T-cell (primary cell): ENCODE measurements at regions not wholly inside any gene's neighbourhood (a gene's known extent, or its start where the extent isn't known, plus 50 kb on each side); places are given as distances from the start of the nearest gene placed in this dataset.

Experiments
- ATAC-seq, 4 experiments: fragments of 200-7000 bp in 3 of 4; fragments of 150-1000 bp in 1 of 4; cut with Tn5 transposase; replicated peaks in 1 of 4; 1 replicate in 3 of 4; 2 replicates in 1 of 4; pipeline ENCODE4 v1.10.0; 2021; ENCODE audit warnings: moderate library complexity in 3 of 4, mild to moderate bottlenecking in 2 of 4, moderate number of reproducible peaks in 1 of 4
- CTCF ChIA-PET, 2 donors: fragments of 300-600 bp; sonication (Branson Sonifier 250); formaldehyde crosslinking; loops; one replicate each; lab custom pipeline; 2022; ENCODE audit warnings: antibody characterized with exemption in 2 of 2; lab: Charles Lee
- POLR2A ChIA-PET, 2 donors: fragments of 300-600 bp; sonication (Branson Sonifier 250); formaldehyde crosslinking; loops; one replicate each; lab custom pipeline; 2022; ENCODE audit warnings: antibody characterized with exemption in 2 of 2; lab: Charles Lee
- DNase-seq, 35 experiments: peaks; one replicate each; pipeline versions ENCODE4 v3.0.0 to v3.0.0-alpha.2; 2013 to 2023
- H3K27ac ChIP-seq: one replicate; pipeline ENCODE4 v1.5.1; 2013; ENCODE audit warnings: low read length
- H3K27me3 ChIP-seq, 2 experiments: replicated peaks in 1 of 2; 1 replicate in 1 of 2; 2 replicates in 1 of 2; pipeline versions ENCODE4 v1.6.1 to v1.7.0; 2013; ENCODE audit warnings: low read length in 1 of 2, mixed read lengths in 1 of 2; ENCODE audit not compliant: control insufficient read depth in 2 of 2, insufficient read depth in 2 of 2; ENCODE audit errors: extremely low read depth in 1 of 2
- H3K36me3 ChIP-seq, 2 donors: 1 replicate in 1 of 2; 2 replicates in 1 of 2; pipeline versions ENCODE4 v1.6.1 to v1.7.0; 2013; ENCODE audit warnings: low read length in 1 of 2; ENCODE audit not compliant: control insufficient read depth in 2 of 2, insufficient read depth in 1 of 2; ENCODE audit errors: extremely low read depth in 1 of 2
- H3K4me1 ChIP-seq, 2 experiments: 1 replicate in 1 of 2; 2 replicates in 1 of 2; pipeline versions ENCODE4 v1.6.1 to v1.7.0; 2013; ENCODE audit warnings: low read length in 2 of 2, mixed read lengths in 1 of 2; ENCODE audit not compliant: insufficient read depth in 2 of 2, control insufficient read depth in 1 of 2; ENCODE audit errors: extremely low read depth in 1 of 2
- H3K4me3 ChIP-seq, 2 donors: 1 replicate in 1 of 2; 2 replicates in 1 of 2; pipeline versions ENCODE4 v1.5.1 to v1.7.0; 2013; ENCODE audit warnings: mild to moderate bottlenecking in 2 of 2, low read length in 1 of 2, moderate library complexity in 1 of 2; ENCODE audit not compliant: control insufficient read depth in 1 of 2; ENCODE audit errors: extremely low read depth in 1 of 2
- H3K9me3 ChIP-seq: 2 replicates; pipeline ENCODE4 v1.7.0; 2013
- H3K27ac Mint-ChIP-seq, 2 donors: one replicate each; pipeline ENCODE4 v1.8.0; 2020 to 2021; ENCODE audit warnings: mild to moderate bottlenecking in 2 of 2, mixed read lengths in 2 of 2
- H3K27me3 Mint-ChIP-seq, 2 donors: one replicate each; pipeline ENCODE4 v1.8.0; 2021 to 2022; ENCODE audit warnings: mixed read lengths in 2 of 2
- H3K36me3 Mint-ChIP-seq: one replicate; pipeline ENCODE4 v1.8.0; 2021; ENCODE audit warnings: mixed read lengths
- H3K4me1 Mint-ChIP-seq, 3 donors: one replicate each; pipeline ENCODE4 v1.8.0; 2020 to 2022; ENCODE audit warnings: mixed read lengths in 3 of 3, mild to moderate bottlenecking in 1 of 3
- H3K4me3 Mint-ChIP-seq, 3 donors: one replicate each; pipeline ENCODE4 v1.8.0; 2020 to 2022; ENCODE audit warnings: mild to moderate bottlenecking in 3 of 3, mixed read lengths in 3 of 3, moderate library complexity in 3 of 3
- H3K9me3 Mint-ChIP-seq, 3 donors: one replicate each; pipeline ENCODE4 v1.8.0; 2020 to 2022; ENCODE audit warnings: mixed read lengths in 3 of 3
- WGBS: methylation state at CpG from one replicate; pipeline ENCODE4 v1.1.5; 2013; ENCODE audit warnings: missing lambda C conversion rate; ENCODE audit not compliant: insufficient coverage; 5-methylcytosine and 5-hydroxymethylcytosine counted together

DNA sequence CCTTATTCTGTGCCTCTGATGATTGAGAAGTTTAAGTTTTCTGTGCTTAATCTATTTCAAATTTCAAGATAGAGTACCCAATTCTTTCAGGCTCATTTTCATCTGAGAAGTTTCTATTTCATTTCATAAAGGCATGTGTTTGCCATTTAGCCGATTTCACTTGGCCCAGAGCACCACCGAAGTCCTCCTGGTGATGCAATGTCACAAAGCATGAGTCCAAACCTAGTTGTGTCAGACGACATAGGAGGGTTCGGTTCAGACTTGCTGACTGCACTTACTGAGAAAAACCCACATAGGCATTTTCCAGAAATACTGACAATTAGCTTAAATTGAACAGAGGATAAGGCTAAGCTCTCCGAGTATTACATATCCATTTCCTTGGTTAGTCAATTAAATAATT lies 152.4 kb upstream of the FAR2 start:
- H3K27me3 Mint-ChIP-seq, result peaks cover 3 to 4% of the 10 kb centered on the region in 2 donors
- POLR2A ChIA-PET, result no interaction called here
- H3K9me3 Mint-ChIP-seq, result no peaks in the 10 kb centered on the region
- no peak for DNase-seq
- H3K4me1 Mint-ChIP-seq, result no peaks in the 10 kb centered on the region
- Histone ChIP-seq H3K27ac (no peak overlapping the region), H3K9me3 (no peaks in the 10 kb centered on the region), H3K4me3 (no peak overlapping the region), H3K4me1 (no peaks in the 10 kb centered on the region), H3K36me3 (no peaks in the 10 kb centered on the region), H3K27me3 (peaks cover 0 to 2% of the 10 kb centered on the region in 2 experiments)
- H3K27ac Mint-ChIP-seq, result no peak overlapping the region
- H3K4me3 Mint-ChIP-seq, result no peak overlapping the region
- H3K36me3 Mint-ChIP-seq, result no peaks in the 10 kb centered on the region
- 96% methylated on average over 3 of the region's 5 CpGs for WGBS
- CTCF ChIA-PET, result no interaction called here
- no peak for ATAC-seq

DNA sequence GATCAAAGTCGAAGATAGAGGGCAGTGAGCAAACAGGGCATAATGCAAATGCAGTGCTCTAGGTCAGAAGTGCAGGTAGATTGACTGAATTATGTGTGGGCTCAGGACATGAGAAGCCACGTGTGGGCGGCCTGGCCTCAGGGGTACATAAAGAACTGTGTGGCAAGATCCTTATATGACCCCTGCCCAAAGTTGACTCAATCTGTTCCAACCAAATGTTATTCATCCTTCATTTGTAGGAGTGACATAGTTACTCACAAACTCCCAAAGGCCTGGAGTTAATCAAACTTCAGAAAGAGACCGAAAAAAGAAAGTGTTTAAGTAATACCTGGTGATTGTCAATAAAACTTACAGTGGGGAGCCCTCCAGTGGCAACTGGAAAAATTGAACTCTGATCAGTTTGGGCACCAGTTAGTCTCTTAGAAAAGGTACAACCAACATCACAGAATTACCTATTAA lies 150.4 kb upstream of the FAR2 start:
- Histone ChIP-seq H3K4me3 (no peak overlapping the region), H3K36me3 (no peaks in the 10 kb centered on the region), H3K9me3 (no peaks in the 10 kb centered on the region), H3K27ac (no peak overlapping the region), H3K4me1 (no peaks in the 10 kb centered on the region), H3K27me3 (peaks cover 0 to 2% of the 10 kb centered on the region in 2 experiments)
- Mint-ChIP-seq H3K27me3 (peaks cover 4 to 6% of the 10 kb centered on the region in 2 donors), H3K27ac (no peak overlapping the region), H3K4me3 (no peak overlapping the region), H3K36me3 (no peaks in the 10 kb centered on the region), H3K9me3 (no peaks in the 10 kb centered on the region), H3K4me1 (no peaks in the 10 kb centered on the region)
- DNase-seq (peak in 1 of 35 experiments; percentile 1), ATAC-seq (no peak)
- ChIA-PET CTCF (no interaction called here), POLR2A (no interaction called here)
- WGBS, result 82% methylated on average over 1 of the region's 4 CpGs

GRCh38 chr12:29004066-29004935 lies 144.8 kb upstream of the FAR2 start:
- no peak for DNase-seq
- Mint-ChIP-seq H3K9me3 (no peaks in the 10 kb centered on the region), H3K36me3 (no peaks in the 10 kb centered on the region), H3K27ac (no peak overlapping the region), H3K4me3 (no peak overlapping the region), H3K27me3 (peaks cover 7 to 8% of the 10 kb centered on the region in 2 donors), H3K4me1 (no peaks in the 10 kb centered on the region)
- H3K36me3 ChIP-seq, result no peaks in the 10 kb centered on the region
- CTCF ChIA-PET, result no interaction called here
- no peak overlapping the region for H3K27ac ChIP-seq
- ATAC-seq, result no peak
- H3K27me3 ChIP-seq, result no peaks in the 10 kb centered on the region
- H3K4me1 ChIP-seq, result no peaks in the 10 kb centered on the region
- H3K9me3 ChIP-seq, result no peaks in the 10 kb centered on the region
- POLR2A ChIA-PET, result no interaction called here
- no peak overlapping the region for H3K4me3 ChIP-seq
- 93% methylated on average over 3 of the region's 6 CpGs for WGBS

- no CpG with 5 or more reads among the region's 2 CpGs for WGBS
- Mint-ChIP-seq H3K4me1 (no peaks in the 10 kb centered on the region), H3K4me3 (no peak overlapping the region), H3K27ac (no peak overlapping the region), H3K9me3 (no peaks in the 10 kb centered on the region), H3K27me3 (peaks cover 5 to 6% of the 10 kb centered on the region in 2 donors), H3K36me3 (no peaks in the 10 kb centered on the region)
- H3K4me1 ChIP-seq, result no peaks in the 10 kb centered on the region
- ChIA-PET POLR2A (no interaction called here), CTCF (no interaction called here)
- no peak overlapping the region for H3K4me3 ChIP-seq
- ATAC-seq (no peak), DNase-seq (no peak)
- H3K27ac ChIP-seq, result no peak overlapping the region
- H3K9me3 ChIP-seq, result no peaks in the 10 kb centered on the region
- no peaks in the 10 kb centered on the region for H3K27me3 ChIP-seq
- H3K36me3 ChIP-seq, result no peaks in the 10 kb centered on the region
Measured at GRCh38 chr12:29004936-29005304, 144.2 kb upstream of the FAR2 start.

GRCh38 chr12:29008786-29009185 lies 140.3 kb upstream of the FAR2 start:
- Mint-ChIP-seq H3K27me3 (peaks cover 2 to 4% of the 10 kb centered on the region in 2 donors), H3K4me3 (no peak overlapping the region), H3K4me1 (no peaks in the 10 kb centered on the region), H3K27ac (no peak overlapping the region), H3K36me3 (no peaks in the 10 kb centered on the region), H3K9me3 (no peaks in the 10 kb centered on the region)
- POLR2A ChIA-PET, result no interaction called here
- CTCF ChIA-PET, result no interaction called here
- Histone ChIP-seq H3K36me3 (no peaks in the 10 kb centered on the region), H3K9me3 (no peaks in the 10 kb centered on the region), H3K27ac (no peak overlapping the region), H3K27me3 (no peaks in the 10 kb centered on the region), H3K4me1 (no peaks in the 10 kb centered on the region), H3K4me3 (no peak overlapping the region)
- 100% methylated on average over 1 of the region's 1 CpG for WGBS
- ATAC-seq (no peak), DNase-seq (no peak)

- Histone ChIP-seq H3K9me3 (no peaks in the 10 kb centered on the region), H3K4me1 (no peaks in the 10 kb centered on the region), H3K27ac (no peak overlapping the region), H3K4me3 (no peak overlapping the region), H3K36me3 (no peaks in the 10 kb centered on the region), H3K27me3 (no peaks in the 10 kb centered on the region)
- Mint-ChIP-seq H3K4me1 (no peaks in the 10 kb centered on the region), H3K4me3 (no peak overlapping the region), H3K9me3 (no peaks in the 10 kb centered on the region), H3K27ac (no peak overlapping the region), H3K36me3 (no peaks in the 10 kb centered on the region), H3K27me3 (peaks cover 0 to 7% of the 10 kb centered on the region in 2 donors)
- no peak for DNase-seq
- ATAC-seq, result no peak
- WGBS, result no CpG with 5 or more reads among the region's 4 CpGs
- ChIA-PET CTCF (no interaction called here), POLR2A (interaction anchor here in 1 of 2 donors (0.7 kb wide), 1 partner anchor 12 kb away, joined by 3 read pairs; no protein-coding TSS in a partner anchor)
Measured at GRCh38 chr12:29012673-29013072, 136.4 kb upstream of the FAR2 start.
